Activated CD4-positive, CD25-positive, alpha-beta regulatory T cell (primary cell): ENCODE measurements at regions not wholly inside any gene's neighbourhood (a gene's known extent, or its start where the extent isn't known, plus 50 kb on each side); places are given as distances from the start of the nearest gene placed in this dataset.

ENCODE experiments used
- DNase-seq, 4 experiments: peaks; one replicate each; lab custom pipeline; 2025; lab: John Stamatoyannopoulos, UW

GRCh38 chr5:30050056-30050815, 1143.2 kb upstream of the CDH6 start:
- no peak for DNase-seq

DNA sequence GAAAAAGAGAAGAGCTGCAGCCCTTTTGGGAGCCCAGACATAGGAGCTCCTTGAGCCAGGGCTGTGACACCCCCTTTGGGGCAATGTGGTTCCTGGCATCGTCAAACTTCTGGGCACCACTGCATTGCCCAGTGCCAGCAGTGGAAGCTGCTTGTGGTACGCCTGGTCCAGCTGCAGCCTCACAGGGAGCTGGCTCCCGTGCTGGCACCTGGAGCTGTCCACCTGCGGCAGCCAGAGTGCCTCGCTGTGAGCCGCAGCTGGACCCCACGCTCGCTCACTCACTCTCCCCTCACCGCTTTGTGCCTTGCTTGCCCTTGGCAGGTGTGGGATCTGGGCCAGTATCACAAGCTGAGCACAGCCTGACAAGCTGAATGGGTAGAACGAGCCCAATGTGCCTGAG, 1150.8 kb upstream of the CDH6 start:
- DNase-seq: no peak

DNA sequence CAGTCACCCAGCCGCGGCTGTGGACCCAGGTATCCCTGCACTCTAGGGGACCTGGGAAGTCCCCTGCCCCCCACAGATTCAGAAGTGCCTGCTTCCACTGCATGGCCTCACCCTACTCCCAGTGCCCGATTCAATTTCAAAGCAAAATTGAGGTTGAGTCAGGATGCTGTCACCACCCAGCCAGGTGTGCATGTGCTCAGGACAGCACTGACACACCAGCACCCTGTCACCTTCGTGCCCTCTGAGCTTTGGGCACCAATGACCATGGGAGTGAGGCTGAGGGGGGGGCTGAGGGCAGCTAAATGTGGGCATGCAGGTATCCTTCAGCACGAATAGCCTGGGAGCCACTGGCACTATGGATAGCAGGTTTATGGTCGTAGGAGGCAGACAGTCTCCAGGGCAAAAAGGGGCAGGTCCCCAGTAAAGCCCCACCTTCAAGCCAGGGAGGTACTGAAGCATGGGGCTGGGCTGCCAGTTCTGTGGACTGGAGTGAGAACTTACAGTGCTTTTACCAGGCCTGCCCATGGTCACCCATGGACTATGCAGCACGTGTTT, 1151.6 kb upstream of the CDH6 start:
- DNase-seq: no peak

DNA sequence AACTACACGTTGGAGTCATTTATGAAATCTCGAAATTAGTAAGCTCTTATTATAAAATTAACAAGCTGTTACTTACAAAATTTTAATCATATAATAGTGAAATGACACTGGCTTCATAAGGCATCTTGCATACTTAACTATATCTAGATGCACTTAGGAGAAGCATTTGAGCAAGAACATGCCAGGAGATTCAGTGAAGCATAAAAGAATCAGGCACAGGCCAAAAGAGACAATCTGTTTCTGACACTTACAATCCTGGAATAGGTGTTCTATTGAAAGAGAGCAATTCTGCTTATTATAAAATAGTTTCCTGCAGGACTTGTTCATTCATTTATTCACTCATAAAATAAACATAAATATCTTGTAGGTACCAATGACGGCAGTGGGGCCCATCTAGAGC, 1152.2 kb upstream of the CDH6 start:
- no peak for DNase-seq

GRCh38 chr5:30040488-30041118, 1152.9 kb upstream of the CDH6 start:
- DNase-seq: no peak

DNA sequence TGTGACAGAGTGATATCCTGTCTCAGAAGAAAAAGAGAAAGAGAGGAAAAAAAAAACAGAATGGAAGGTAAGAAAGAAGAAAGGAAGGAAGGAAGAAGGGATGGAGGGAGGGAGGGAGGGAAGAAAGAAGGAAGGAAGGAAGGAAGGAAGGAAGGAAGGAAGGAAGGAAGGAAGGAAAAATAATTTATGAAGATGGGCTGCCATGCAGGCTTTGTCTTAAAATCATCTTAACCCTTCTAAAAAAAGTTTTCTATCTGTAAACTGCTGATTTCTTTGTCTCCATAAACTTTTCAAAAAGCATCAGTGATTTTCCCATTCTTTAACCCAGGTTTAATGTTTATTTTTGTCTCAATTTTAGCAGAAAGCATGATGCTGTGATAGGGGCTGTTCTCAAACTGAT, 1154.1 kb upstream of the CDH6 start:
- DNase-seq: no peak

- no peak for DNase-seq
Measured at GRCh38 chr5:30034870-30035269, 1158.6 kb upstream of the CDH6 start.

- no peak for DNase-seq
Measured at GRCh38 chr5:30030101-30030500, 1163.4 kb upstream of the CDH6 start.

DNA sequence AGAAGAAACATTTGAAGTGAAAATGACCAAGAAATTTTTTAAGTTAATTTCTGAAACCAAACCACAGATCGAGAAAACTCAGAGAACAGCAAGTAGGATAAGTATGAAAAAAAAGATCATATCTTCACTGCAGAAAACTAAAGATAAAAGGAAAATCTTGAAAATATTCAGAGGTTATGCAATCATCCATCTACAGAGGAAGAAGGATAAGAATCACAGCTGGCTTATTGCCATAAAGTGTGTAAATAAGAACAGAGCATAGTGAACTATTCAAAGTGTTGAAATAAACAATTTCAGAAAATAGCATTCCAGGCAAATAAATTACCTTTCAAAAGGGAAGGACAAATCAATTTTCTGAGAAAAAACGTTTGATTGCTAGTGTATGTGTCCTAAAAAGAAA, 1191.7 kb upstream of the CDH6 start:
- no peak for DNase-seq

GRCh38 chr5:30000231-30000630, 1193.3 kb upstream of the CDH6 start:
- DNase-seq: no peak

GRCh38 chr5:29995154-29995553, 1198.3 kb upstream of the CDH6 start:
- no peak for DNase-seq

GRCh38 chr5:29994519-29994918, 1199.0 kb upstream of the CDH6 start:
- no peak for DNase-seq

GRCh38 chr5:29993286-29993685, 1200.2 kb upstream of the CDH6 start:
- DNase-seq: no peak

GRCh38 chr5:29992248-29992647, 1201.2 kb upstream of the CDH6 start:
- no peak for DNase-seq

GRCh38 chr5:29990681-29991080, 1202.8 kb upstream of the CDH6 start:
- DNase-seq: no peak

DNA sequence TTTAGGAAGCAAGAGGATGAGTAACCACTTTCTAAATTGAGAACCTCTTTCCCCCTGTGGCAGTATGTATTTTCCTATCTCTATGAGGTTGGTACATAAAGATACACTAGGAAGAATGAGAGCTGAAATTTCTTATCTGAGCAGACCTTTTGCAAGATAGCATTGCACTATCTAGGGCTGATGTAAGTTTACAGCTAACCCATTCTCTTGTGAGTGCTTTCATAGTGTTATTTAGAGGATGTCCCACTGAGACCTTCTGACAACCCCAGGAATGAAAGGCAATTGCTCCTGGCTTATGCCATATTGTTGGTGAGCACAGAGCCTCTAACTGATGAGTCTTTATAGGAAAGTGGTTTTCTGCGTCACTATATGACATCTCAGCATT, 1209.3 kb upstream of the CDH6 start:
- DNase-seq: no peak

DNA sequence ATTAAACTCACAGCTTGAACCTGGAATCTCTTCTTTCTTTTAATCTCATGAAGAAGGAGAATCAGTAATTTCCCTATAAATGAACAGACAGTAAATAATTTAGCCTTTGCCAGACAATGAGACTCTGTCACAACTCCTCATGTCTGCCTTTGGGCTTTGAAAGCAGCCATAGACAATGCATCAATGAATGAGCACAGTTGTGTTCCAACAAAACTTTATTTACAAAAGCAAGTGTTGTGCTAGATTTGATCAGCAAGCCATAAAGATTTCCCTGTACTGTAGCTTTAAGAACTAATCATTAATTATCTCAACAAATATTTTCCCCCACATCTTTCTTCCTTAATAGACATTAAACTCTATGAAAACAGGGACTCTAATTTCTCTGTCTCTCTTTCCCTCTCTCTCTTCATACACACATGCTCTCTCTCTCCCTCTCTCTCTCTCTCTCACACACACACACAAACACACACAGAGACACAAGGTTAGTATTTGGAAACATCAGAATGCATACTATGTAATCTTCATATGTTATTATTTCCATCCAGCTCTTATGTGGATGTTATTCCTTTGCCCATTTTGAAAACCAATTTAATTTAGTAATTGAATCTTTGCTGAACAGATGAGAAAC, 1209.8 kb upstream of the CDH6 start:
- no peak for DNase-seq

- DNase-seq: no peak
Measured at GRCh38 chr5:29982457-29982856, 1211.0 kb upstream of the CDH6 start.

- no peak for DNase-seq
Measured at GRCh38 chr5:29972597-29972996, 1220.9 kb upstream of the CDH6 start.

GRCh38 chr5:29963956-29964355, 1229.5 kb upstream of the CDH6 start:
- no peak for DNase-seq

DNA sequence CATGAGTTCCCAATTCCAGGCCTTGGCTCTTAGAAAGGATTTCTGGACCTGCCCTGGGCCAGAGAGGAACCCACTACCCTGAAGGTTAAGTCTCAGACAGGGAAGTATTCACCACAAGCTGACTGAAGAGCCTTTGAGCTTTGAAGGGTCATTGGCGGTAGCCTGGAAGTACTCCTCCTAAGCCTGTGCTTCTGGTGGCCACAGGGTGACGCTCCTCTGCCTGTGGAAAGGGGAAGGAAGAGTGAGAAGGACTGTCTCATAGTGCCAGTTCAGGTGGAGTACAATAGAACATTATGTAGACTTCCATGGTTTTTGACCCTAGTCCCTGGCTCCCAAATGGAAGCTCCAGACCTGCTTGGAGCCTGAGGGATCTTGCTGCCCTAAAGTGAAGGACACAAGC, 1233.2 kb upstream of the CDH6 start:
- no peak for DNase-seq

DNA sequence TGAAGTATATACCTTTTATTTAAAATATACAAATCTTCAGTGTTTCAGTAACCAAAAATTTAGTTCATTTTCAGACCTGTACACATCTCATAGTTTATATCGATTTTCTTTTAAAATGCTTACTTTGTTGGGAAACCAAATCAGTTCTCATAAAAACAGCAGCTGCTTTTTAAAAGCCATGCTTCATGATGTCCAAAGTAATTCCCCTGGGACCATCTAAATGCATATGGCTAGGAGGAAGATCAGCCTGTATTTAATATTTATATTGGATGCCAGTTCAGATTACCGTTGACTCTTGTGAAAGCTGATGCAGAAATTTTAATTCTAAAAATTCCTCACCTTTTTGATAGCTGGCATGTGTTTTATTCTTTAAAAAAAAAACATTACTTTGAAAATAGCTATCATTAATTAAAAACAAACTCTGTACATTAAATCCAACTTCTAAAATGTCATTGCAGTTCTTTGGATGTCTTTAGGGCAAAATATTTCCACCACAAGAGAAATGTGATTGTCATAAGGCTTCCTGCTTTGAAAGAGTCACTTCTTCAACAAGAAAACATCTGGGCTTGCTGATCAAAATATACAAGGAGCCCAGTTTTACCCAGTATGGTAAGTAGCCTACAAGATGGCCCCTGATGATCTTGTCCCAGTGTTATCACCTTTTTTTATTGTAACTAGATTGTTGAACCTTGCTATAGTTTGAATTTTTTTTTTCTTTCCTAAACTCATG, 1242.9 kb upstream of the CDH6 start:
- DNase-seq: no peak
